NAMALWA (cell line): ENCODE measurements at regions not wholly inside any gene's neighbourhood (a gene's known extent, or its start where the extent isn't known, plus 50 kb on each side); places are given as distances from the start of the nearest gene placed in this dataset.
"Not testable (repeated sequence)": the region's sequence is repeated elsewhere in the genome, so short reads cannot be mapped to it uniquely, and the experiment has no call there.

Experiments
- DNase-seq: peaks from one replicate; pipeline ENCODE4 v3.0.0-alpha.2; 2015; ENCODE audit warnings: low spot score

DNA sequence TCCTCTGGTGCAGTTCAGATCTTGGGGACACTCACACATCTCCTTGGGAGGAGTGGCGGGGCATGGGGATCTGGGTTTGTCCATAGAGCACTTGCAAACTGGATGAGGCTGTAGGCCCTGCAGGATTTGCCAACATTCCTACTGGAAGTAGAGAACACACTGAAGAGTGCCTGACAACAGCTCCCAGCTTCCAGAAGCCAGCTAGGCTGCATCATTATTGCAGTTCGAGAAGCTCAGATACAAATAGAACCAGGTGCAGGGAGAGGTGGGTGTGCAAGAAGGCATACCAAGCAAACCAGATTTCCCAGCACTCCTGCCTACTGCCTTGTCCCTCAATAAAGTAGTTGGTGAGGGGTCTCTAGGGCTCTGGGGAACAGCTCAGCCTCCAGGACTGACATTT, 52.5 kb downstream of the RHOB start:
- DNase-seq = no peak

DNA sequence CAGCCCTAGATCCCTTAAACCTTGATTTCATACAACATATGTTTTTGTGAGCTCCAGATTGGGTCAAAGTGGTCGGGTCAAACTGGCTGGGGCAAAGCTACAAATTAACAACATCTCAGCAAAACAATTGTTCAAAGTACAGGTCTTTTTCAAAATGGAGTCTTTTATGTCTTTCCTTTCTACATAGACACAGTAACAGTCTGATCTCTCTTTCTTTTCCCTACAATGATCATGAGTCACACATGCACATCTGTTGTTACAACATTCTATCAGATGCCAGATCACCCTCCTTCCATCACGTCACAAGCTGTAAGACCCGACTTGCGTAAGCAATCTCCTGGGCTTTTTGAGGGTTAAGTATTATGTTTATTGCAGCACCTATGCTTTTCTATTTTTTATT, 55.1 kb downstream of the RHOB start:
- DNase-seq = no peak

DNA sequence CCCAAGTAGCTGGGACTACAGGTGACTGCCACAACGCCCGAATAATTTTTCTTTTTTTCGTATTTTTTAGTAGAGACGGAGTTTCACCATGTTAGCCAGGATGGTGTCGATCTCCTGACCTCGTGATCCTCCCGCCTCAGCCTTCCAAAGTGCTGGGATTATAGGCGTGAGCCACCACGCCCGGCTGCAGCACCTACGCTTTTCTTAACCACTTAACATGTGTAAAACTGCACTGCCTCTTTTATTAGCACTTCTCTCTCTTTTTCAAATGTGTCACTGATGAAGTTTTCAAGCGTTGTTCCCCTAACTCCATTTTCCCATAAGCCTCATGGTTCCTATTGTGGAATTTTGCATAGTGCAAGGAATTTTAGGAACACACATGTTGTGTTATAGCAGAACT, 55.6 kb downstream of the RHOB start:
- not testable (repeated sequence) for DNase-seq

DNA sequence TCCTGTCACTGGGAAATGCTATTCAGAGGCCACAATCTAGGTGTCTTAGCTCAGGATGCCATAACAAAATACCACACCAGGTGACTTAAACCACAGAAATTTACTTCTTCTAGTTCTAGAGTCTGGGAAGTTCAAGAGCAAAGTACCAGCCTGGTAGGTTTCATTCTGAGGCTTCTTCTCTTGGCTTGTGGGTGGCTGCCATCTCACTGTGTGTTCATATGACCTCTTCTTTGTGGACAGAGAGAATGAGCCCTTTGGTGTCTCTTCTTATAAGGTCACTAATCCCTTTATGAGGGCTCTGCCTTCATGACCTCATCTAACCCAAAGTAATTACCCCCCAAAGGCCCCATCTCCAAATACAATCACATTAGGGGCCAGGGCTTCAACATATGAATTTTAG, 57.3 kb downstream of the RHOB start:
- no peak for DNase-seq

DNA sequence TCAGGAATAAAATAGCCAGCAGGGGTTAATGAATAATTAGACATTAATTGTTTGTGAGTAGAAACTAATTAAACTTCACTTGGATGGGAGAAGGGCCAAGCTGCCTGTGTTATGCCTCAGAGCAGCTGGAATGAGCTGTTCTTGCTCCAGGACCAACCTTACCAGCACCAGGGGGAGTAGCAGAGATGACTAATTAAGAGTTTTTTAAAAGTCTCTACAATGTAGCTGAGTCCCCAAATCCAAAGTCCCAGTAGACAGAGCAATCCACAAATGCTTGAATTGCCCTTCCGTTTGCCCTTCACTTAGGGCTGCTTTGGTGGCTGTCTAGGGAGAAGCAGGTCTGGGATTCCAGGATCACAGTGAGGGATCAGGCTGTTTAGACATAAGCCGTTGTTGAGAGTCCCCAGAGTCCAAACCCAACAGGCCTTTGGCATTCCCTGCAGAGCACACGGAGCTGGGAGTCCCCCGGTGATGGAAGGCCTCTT, 59.4 kb downstream of the RHOB start:
- DNase-seq = no peak

DNA sequence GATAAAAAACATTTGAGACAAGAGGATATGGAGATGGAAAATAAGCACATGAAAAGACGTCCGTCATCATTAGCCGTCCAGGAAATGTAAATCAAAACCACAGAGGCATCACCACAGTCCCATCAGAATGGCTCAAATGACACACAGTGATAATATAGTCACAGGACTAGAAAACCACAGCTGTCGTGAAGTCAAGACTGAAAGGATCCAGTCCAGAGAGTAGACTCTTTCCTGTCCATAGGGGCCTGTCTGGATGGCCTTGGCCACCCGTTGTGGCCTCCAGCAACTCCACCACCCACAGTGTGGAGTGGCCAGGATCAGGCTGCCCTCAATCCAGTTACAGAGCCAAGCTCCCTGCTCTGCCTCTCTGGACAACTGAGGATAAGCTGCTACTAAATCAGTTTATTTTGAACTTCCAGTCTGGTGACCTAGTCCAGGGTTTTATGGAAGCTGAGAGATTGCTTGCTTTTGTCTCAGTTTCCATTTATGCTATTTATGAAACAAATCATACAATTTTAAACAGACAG, 60.4 kb downstream of the RHOB start:
- peak; percentile 46 for DNase-seq

DNA sequence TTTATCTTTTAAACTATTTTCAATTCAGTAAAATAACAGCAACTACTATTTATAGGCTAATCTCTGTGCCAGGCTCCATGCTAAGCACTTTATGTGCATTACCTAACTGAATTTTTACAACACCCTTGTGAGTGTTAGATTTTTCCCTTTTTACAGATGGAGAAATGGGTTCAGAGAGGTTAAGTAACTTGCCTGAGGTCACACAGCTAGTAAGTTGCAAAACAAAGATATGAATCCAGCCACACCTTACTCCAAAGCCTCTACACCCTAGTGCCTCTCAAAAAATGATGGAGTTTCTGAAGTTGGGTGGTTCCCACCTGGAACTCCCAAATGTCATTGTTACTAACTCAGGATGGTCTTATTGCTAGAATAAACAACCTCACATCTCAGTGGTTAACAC, 60.8 kb downstream of the RHOB start:
- DNase-seq = no peak

DNA sequence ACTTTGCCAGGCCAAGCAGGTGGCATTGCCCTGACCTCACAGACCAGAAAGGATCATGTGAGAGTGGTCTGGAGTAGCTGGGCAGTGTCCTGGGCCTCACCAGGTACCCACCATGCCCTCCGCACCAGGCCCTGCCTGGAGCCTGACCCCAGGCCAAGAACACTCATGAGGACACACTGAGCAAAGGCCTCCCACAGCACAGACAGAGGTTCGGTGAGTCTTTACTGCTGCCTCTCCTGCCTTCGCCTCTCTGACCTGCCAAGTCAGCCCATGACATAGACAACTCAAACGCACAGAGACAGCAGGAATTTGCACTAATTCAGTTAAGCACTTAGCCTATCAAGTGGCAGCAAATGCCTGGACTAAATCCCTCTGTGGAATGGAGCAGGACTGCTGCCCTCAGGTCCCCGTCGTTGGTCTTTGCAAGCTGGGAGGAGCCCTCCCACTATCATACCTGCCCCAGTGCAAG, 62.5 kb downstream of the RHOB start:
- DNase-seq = no peak

DNA sequence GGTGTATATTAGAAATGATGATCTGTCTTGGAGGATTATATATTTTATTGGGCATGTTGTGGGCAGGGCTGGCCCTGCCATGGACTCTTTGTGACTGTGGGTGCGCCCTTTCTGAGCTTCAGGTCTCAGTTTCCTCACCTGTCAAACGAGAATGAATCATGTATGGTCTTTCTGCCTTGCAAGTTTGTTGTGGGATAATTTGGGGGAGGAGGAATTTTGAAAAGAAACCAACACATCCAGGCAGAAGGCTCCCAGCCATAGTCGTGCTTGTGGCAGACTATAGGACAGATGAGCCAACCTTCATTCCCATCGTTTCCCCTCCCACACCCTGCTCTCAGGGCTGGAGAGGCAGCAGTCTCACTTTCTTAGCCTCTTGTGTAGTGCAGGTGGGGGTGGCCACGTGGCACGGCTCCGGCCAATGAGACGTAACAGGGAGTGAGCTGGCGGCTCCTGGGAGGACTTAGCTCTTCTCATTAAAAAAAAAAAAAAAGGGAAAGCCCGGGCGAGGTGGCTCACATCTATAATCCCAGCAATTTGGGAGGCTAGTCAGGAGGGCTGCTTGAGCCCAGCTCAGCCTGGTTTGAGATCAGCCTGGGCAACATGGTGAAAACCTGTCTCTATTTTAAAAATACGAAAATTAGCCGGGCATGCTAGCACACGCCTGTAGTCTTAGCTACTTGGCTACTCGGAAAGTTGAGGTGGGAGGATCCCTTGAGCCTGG, 63.1 kb downstream of the RHOB start:
- DNase-seq = no peak

DNA sequence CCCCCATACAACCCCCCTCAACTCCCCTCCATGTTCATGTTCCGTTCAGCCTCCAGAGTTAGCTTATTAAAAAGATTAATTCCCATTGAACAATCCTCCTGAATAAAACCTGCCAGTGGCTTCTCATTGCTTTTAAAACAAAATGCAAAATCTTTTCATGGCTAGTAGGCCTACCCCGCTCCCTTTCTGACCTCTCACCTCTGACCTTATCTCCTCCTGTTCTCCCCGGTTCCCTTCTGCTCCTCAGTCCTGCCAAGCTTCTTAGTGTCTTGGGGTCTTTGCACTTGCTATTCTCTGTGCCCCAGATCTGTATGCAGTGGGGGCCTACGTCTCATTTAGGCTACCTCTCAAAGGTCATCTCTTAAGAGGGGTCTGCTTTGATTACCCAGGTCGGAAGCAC, 64.3 kb downstream of the RHOB start:
- DNase-seq = no peak

DNA sequence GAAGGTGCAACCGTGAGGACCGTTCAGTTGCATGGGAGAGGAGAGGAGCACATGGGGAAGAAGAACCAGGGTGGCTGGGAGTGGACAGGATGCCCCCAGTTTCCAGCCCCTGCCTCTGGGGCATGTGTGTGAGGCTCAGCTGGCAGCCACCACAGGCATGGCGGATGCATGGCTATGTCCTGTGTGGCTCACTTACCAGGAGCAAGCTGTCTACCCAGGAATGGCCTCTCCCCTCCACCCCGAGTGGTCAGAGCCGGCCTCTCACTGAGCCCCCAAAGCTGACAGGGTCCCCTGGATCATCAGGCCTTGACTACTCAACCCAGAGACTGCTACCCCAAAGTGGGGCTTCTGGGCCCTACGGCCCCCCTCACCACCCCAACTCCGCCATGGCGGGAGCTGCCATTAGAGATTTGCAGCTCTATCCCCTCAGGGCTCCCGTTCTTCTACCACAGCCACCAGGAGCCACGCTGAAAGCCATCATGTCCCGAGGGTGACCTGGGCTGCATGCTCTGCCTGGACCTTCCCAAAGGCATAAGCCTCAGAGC, 65.3 kb downstream of the RHOB start:
- no peak for DNase-seq

DNA sequence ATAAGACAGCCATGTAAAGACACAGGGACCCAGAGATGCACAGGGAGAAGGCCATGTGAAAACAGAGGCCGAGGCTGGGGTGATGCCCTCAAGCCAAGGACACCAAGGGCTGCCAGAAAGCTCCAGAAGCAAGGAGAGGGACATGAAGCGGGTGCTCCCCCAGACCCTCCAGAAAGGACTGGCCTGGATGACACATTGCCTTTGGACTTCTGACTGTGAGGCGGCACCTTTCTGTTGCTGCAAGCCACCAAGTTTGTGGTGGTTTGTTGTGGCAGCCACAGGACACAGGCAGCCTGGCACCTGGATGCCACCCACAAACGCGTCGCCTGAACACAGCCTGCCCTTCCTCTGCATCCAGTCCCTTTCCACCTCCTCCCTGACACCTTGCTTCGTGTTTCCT, 67.1 kb downstream of the RHOB start:
- no peak for DNase-seq

DNA sequence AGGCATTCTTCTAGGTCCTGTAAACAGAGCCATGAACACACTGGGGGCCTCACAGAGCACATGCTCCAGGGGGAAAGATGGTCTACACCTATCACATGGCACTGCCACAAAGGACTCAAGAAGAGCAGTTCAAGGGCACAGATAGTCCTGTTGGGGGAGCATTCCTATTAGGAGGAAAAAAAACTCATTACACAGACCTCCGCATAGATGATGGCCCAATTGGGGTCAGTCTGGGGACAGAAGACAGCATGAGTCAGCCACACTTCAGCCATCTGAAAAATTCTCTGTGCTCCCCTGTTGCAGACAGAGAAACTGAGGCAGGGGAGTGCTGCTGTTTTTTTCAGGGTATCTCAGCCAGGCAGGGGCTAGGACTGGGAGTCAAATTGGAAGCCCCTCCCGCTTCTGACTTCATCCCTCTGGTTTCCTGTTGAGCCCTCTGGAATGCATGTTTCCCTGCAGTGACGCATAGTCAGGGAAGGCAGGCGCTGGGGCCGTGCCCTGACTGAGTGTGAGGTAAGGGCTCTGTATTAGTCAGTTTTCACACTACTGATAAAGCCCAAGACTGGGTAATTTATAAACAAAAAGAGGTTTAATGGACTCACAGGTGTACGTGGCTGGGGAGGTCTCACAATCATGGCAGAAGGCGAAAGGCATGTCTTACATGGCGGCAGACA, 67.9 kb downstream of the RHOB start:
- DNase-seq = no peak

DNA sequence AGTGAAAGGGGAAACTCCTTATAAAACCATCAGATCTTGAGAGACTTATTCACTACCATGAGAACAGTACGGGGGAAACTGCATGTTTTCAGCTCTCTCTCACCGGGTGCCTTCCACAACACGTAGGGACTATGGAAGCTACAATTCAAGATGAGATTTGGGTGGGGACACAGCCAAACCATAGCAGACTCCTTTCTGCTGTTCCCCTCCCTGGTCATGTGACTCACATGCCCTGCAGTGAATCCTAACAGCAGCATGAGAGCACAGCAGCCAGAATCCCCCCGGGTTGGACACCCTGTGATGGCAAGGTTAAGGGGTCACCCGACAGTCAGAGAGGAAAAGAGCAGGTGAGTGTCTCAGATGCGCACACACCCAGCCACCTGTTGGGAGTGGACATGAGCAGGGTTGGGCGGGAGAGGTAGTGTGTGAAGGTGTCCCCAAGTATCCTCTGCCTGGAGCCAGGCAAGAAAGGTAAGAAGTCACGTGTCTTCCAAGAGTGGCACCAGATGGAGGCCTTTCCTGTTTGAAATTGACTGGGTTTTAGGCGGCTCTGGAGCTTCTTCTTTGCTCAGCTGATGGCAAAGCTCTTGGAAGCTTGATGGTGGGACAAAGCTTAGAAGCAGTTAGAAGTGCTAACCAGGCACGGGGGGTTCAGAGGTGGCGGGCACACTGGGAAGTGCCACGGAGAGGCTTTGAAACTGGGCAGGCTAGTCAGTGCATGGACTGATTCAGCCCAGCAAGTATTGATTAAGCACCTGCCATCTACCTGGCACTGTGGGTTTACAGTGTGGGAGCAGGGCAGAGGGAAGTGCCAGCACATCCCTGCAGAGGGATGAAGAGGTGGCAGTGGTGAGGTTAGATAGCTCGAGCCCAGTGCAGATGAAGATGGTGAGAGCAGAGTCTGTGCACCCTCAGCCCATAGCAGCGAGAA, 68.7 kb downstream of the RHOB start:
- DNase-seq = no peak

DNA sequence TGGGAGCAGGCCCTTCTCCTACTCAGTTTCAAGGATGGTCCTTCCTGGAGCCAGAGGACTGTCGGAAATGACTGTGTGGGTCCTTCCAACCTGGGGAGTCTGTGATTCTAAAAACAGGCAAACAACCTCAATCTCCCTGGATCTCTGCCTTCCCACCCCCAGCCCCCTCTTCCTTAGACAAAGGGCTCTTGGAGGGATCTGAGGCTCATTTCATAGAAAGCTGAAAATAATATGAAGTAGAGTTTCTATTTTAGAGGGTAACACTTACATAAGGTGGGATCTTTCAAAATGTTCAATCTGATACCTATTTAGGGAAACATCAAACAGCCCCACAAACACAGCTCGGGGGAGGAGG, 69.4 kb downstream of the RHOB start:
- no peak for DNase-seq

DNA sequence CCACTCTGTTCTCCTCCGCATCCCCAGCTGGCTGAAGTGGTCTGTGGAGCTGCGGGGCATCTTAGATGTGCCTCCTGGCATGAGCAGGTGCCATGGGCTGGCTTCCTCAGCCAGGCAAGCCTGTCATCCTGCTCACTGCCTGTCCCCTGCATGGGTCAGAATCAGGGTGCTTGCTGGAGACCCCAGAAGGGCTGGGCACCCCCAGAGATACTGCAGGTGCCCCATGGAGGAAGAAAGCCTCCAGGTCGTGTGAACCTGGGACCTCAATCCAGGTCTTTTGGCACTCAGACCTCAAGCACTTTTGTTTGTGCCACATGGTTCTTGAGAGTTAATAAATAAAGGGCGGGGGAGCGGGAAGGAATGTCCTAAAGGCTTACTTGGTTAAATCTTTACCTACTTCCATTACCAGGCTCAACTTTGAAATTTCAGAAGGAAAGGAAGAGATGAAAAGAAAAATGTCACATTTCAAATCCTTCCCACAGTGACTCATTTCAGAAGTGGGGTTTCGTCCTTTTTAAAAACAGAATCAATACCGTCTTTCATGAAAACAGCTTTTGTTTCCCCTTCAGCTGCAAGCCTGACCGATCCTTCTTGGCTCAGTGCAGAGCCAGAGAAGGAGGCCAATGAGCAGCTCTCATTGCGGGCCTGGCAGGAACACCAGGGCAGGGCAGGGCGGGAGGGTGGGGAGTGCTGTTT, 69.9 kb downstream of the RHOB start:
- no peak for DNase-seq

DNA sequence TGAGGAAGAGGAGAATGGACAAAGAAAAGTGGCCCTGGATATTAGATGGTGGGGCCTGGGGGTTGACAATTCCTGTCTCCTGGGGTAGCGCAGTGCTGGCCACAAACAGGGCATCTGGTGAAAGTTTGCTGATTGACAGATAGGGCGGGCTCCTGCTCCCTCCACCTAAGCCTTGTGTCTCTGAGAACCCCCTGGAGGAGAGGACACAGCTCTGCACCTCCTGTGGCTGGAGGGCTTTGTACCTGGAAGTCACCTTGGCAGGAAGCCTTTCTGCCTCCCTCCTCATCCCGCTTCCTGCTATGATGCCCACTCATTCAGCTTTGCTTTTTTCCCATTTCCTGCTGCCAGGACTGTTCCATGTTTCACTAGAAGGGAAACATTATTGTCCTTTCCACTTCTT, 72.4 kb downstream of the RHOB start:
- no peak for DNase-seq

DNA sequence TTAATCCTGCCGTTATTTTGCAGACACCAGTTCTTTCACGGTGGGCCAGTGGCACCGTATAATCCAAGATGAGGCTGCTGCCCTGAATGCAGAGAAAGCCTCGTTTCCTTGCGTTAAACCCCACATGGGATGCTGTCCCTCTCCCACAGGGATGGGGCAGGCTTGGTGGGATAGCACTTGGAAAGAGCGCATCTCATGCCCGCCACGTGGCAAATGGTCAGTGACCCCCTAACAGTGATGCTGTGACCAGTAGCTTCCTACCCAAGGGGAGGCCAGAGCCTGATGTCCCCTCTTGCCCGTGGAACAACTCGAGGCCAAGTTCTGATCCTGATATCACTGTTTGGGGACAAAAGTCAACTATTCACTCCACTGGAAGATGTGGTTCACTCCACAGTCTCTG, 73.3 kb downstream of the RHOB start:
- DNase-seq = no peak

DNA sequence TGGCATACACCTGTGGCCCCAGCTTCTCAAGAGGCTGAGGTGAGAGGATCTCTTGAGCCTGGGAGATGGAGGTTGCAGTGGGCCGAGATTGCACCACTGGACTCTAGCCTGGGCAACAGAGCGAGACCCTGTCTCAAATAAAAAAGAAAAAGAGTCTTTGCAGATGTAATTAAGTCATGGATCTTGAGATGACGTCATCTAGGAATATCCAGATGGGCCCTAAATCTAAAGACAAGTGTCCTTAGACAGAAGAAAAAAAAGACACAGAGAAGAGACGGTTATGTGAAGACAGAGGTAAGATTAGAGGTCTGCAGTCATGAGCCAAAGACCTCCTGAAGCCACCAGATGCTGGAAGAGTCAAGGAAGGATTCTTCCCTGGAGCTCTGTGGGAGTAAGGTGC, 74.3 kb downstream of the RHOB start:
- no peak for DNase-seq

DNA sequence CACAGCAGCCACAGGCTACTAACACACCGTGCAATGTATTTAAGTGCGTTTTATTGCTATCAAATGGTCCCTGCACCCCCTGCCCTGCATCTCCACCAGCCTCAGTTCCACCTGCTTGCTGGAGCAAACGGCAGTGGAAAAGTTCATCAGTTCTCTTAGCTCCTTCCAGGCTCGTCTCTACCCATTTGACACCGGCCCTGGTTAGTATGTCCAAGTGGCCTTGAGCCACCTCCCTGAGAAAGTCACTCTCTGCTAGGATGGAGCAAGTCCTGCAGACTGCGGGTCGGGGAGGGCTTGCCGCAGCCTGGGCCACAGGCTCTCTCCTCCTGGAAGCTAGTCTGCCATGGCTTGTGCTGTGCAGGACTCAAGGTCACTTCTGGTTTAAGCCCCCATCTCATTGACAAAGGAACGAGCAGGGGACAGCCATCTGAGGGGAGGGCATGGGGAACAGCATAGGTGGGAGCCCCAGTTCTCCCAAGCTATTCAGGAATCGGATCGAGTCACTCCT, 74.9 kb downstream of the RHOB start:
- no peak for DNase-seq

DNA sequence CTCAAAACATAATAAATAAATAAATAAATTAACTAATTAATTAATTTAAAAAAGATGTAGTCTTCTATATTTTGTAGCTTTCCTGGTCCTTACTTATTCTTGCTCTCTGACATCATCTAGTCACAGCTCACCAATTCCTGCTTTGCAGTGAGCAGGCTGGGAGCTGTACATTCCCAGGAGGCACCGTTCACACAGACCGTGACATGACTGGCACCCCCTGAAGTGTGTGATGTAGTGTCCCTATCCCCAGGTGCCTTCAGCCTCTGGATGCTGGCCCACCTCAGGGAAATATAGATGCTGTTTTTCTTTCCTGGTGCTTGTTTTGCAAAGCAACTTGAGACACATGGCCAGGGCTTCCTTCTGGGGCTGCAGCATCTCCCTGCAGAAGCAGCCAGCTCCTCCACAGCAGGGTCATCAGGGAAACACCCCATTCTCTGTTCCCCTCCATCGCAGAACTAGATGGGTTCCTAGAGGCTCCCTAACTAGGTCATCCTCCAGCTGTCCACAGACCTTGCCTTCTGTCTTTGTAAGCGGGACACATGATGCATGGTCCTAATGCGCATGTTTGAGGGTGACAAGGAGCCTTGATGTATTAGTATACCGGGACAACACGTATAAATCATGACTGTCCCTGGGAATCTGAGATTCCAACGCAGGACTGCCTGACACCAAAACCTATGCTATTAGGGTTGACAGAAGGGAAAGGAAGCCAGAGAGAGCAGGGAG, 76.4 kb downstream of the RHOB start:
- DNase-seq = no peak
